Lower lobe of right lung (tissue), 2 donors: ENCODE measurements at regions not wholly inside any gene's neighbourhood (a gene's known extent, or its start where the extent isn't known, plus 50 kb on each side); places are given as distances from the start of the nearest gene placed in this dataset.

Experiments used
- ATAC-seq, 2 donors: fragments of 200-7000 bp; cut with Tn5 transposase; one replicate each; pipeline ENCODE4 v1.9.1; 2020 to 2022; ENCODE audit warnings: mild to moderate bottlenecking in 2 of 2, moderate library complexity in 2 of 2
- DNase-seq: peaks from one replicate; pipeline ENCODE4 v3.0.0-alpha.2; 2020
- H3K27ac ChIP-seq: fragments of 200-600 bp; one replicate; pipeline ENCODE4 v1.8.0; 2022
- H3K27me3 ChIP-seq: fragments of 200-600 bp; one replicate; pipeline ENCODE4 v1.8.0; 2022; ENCODE audit warnings: low read depth
- H3K36me3 ChIP-seq: fragments of 200-600 bp; one replicate; pipeline ENCODE4 v1.8.0; 2022; ENCODE audit warnings: mild to moderate bottlenecking
- H3K4me1 ChIP-seq: fragments of 200-600 bp; one replicate; pipeline ENCODE4 v1.8.0; 2022
- H3K4me3 ChIP-seq: fragments of 200-600 bp; one replicate; pipeline ENCODE4 v1.8.0; 2022; ENCODE audit warnings: mild to moderate bottlenecking
- H3K9me3 ChIP-seq: fragments of 200-600 bp; one replicate; pipeline ENCODE4 v1.8.0; 2022
- intact Hi-C: fragments of 100-400 bp; cut with DNase I; formaldehyde crosslinking; loops from one replicate; pipeline ENCODE4 v1.11.0; 2022
- TF ChIP-seq, protein P1 (sequence below): fragments of 200-600 bp; IDR thresholded peaks from one replicate; pipeline ENCODE4 v1.8.0; 2022; ENCODE audit warnings: antibody characterized with exemption, mild to moderate bottlenecking
- donor health status: DM: no; HTN: yes; CAD: no; lungs with severe emphysema.

DNA sequence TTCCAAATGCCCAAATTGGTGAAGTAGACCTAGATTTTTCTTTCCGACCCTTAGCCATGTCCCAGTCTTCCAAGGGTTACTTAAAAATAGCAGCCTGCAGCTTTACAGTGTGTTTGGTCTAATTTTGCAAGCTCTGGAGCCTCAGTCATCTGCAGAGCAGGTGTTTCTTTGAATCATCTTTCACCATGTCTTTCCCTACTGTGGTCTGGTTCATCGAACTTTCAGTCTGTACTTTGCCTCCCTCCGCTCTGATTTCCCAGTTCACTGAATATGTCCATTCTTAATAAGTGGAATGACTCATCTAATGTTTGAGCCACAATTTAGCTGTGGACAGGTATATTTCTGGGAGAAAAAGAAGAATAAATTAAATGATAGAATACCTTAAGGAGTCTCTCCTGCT is 1060.7 kb downstream of the EFNA5 start:
- TF ChIP-seq, protein P1, sequence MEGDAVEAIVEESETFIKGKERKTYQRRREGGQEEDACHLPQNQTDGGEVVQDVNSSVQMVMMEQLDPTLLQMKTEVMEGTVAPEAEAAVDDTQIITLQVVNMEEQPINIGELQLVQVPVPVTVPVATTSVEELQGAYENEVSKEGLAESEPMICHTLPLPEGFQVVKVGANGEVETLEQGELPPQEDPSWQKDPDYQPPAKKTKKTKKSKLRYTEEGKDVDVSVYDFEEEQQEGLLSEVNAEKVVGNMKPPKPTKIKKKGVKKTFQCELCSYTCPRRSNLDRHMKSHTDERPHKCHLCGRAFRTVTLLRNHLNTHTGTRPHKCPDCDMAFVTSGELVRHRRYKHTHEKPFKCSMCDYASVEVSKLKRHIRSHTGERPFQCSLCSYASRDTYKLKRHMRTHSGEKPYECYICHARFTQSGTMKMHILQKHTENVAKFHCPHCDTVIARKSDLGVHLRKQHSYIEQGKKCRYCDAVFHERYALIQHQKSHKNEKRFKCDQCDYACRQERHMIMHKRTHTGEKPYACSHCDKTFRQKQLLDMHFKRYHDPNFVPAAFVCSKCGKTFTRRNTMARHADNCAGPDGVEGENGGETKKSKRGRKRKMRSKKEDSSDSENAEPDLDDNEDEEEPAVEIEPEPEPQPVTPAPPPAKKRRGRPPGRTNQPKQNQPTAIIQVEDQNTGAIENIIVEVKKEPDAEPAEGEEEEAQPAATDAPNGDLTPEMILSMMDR, result no peak
- intact Hi-C loops, result no loop called here
- Histone ChIP-seq H3K27ac (no peak overlapping the region), H3K4me3 (no peak overlapping the region), H3K4me1 (no peaks in the 10 kb centered on the region), H3K36me3 (no peaks in the 10 kb centered on the region), H3K9me3 (no peaks in the 10 kb centered on the region), H3K27me3 (no peaks in the 10 kb centered on the region)
- ATAC-seq (no peak), DNase-seq (no peak)

DNA sequence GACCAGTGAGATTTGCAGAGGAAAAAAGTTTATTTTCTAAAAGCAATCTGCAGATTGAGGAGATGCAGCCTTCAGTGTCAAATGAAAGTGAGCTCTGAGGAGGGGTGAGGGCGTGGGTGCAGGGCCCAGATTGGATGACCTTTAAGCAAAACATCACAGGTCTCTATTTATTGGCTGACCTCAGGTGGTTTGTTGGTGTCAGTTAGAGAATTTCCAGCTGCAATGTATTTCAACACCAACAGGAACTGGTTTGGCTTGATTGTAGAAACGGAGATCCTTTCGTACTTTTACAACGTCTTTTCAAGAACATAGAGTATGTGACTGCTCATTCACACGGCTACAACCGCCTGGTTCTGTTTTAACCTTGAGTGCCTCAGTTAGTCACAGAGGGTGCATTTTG is 1069.1 kb downstream of the EFNA5 start:
- TF ChIP-seq, protein P1, result no peak
- no peaks in the 10 kb centered on the region for H3K27me3 ChIP-seq

DNA sequence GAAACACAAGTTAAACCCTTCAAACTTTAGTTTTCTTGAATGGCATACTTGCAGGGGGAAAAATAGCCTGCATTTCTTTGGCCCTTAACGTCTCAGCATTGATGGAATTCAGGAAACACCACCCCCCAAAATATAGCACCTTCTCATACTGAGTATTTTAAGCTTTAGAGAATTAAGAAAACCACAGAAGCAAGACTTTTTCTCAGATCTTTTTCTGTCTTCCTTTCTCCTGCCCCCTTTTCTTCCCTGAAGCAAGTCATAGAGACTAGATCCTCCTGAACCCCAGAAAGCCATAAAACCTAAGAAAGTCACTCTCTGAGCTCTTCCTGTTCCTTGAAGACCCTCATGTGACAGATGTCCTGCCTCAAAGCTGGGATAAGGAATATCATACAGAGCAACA is 1069.9 kb downstream of the EFNA5 start:
- no peak for ATAC-seq
- H3K4me1 ChIP-seq, result no peaks in the 10 kb centered on the region
- TF ChIP-seq, protein P1, result no peak

More for the DNA sequence above, 1069.1 kb downstream of the EFNA5 start:
- Histone ChIP-seq H3K4me3 (no peak overlapping the region), H3K4me1 (no peaks in the 10 kb centered on the region), H3K36me3 (no peaks in the 10 kb centered on the region), H3K9me3 (no peaks in the 10 kb centered on the region), H3K27ac (no peak overlapping the region)
- DNase-seq (no peak), ATAC-seq (no peak)
- intact Hi-C loops, result no loop called here

DNA sequence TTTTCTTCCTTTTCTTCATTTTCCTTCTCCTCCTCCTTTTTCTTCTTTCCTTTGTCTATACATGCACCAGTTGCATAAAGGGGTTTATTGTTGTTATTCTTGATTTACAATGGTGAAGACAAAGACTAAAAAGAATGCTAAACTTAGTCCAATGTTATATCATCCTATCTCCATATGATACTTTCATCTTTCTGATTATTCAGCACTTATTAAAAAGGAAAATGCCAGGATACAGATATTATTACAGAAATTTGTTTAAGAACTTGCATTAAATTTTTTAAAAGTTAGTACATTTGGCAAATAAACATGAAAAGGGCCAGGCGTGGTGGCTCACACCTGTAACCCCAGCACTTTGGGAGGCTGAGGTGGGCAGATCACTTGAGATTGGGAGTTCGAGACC is 1074.9 kb downstream of the EFNA5 start:
- ATAC-seq, result no peak

More for the DNA sequence above, 1069.9 kb downstream of the EFNA5 start:
- no peak for DNase-seq
- H3K4me3 ChIP-seq, result no peak overlapping the region
- no peaks in the 10 kb centered on the region for H3K9me3 ChIP-seq
- no peak overlapping the region for H3K27ac ChIP-seq
- H3K27me3 ChIP-seq, result no peaks in the 10 kb centered on the region
- intact Hi-C loops, result no loop called here
- no peaks in the 10 kb centered on the region for H3K36me3 ChIP-seq

DNA sequence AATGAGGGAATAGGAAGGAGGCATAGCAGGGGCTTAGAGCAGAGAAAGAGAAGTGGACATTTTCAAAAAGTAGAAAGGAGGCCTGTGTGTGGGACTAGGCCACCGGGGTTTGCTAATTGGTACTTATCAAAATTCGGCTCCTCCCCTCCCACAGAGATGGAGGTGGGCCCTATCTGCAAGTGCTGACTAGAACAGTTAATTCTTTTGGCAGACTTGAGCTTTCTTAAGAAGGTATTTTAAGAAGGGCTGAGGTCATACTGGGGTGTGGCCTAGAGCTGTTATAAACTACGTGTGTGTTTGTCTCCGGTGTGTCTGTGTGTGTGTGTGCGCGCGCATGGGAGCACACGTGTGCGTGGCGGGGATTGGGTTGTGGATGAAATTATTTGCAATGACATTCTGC is 1086.5 kb downstream of the EFNA5 start:
- H3K36me3 ChIP-seq, result no peaks in the 10 kb centered on the region
- no peaks in the 10 kb centered on the region for H3K9me3 ChIP-seq
- no peaks in the 10 kb centered on the region for H3K4me1 ChIP-seq
- TF ChIP-seq, protein P1, result no peak
- no peak overlapping the region for H3K4me3 ChIP-seq
- intact Hi-C loops, result no loop called here
- H3K27ac ChIP-seq, result no peak overlapping the region
- H3K27me3 ChIP-seq, result no peaks in the 10 kb centered on the region
- DNase-seq (no peak), ATAC-seq (no peak)

More for the DNA sequence above, 1074.9 kb downstream of the EFNA5 start:
- H3K27me3 ChIP-seq, result no peaks in the 10 kb centered on the region
- H3K27ac ChIP-seq, result no peak overlapping the region
- H3K4me3 ChIP-seq, result no peak overlapping the region
- intact Hi-C loops, result no loop called here
- no peak for DNase-seq
- no peaks in the 10 kb centered on the region for H3K9me3 ChIP-seq
- no peaks in the 10 kb centered on the region for H3K36me3 ChIP-seq
- TF ChIP-seq, protein P1, result no peak
- H3K4me1 ChIP-seq, result no peaks in the 10 kb centered on the region

DNA sequence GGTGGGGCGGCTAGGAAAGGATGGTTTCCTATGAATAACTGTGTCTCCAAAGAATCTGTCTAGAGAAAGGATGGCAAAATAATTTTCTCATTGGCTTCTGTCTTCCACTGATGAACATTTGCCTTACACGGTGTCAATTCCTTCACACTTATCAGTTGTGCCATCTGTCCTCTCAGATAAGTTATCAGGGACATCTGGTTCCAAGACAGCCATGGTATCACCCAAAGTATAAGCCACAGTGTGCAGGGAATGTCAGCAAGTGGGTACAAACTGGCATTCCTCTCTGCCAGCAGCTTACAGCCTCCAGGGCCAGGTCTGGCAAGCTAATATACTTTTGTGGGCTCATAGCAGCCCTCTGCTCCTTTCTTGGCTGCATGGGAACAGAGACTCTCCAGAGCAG is 1092.0 kb downstream of the EFNA5 start:
- Histone ChIP-seq H3K9me3 (no peaks in the 10 kb centered on the region), H3K4me1 (no peaks in the 10 kb centered on the region), H3K36me3 (no peaks in the 10 kb centered on the region), H3K4me3 (no peak overlapping the region), H3K27me3 (no peaks in the 10 kb centered on the region), H3K27ac (no peak overlapping the region)
- TF ChIP-seq, protein P1, result no peak
- DNase-seq (no peak), ATAC-seq (no peak)
- intact Hi-C loops, result no loop called here
